ENCODE measurements at regions not wholly inside any gene's neighbourhood (a gene's known extent, or its start where the extent isn't known, plus 50 kb on each side); places are given as distances from the start of the nearest gene placed in this dataset.

- DNase-seq (ENCODE audit: low read depth, low spot score) = no peak
These were observed 141.3 kb upstream of the TMEM106B start for GRCh38 chr7:12069757-12070156.

GRCh38 chr7:12074889-12075288 is 136.2 kb upstream of the TMEM106B start:
- no peak for DNase-seq (ENCODE audit: low read depth, low spot score)

GRCh38 chr7:12080006-12080405 is 131.1 kb upstream of the TMEM106B start:
- no peak for DNase-seq (ENCODE audit: low read depth, low spot score)

- DNase-seq (ENCODE audit: low read depth, low spot score) = no peak
These were observed 125.6 kb upstream of the TMEM106B start for GRCh38 chr7:12085516-12085915.

GRCh38 chr7:12089951-12090756 is 120.9 kb upstream of the TMEM106B start:
- no peak for DNase-seq (ENCODE audit: low read depth, low spot score)

GRCh38 chr7:12090757-12091221 is 120.3 kb upstream of the TMEM106B start:
- no peak for DNase-seq (ENCODE audit: low read depth, low spot score)

GRCh38 chr7:12091231-12091630 is 119.9 kb upstream of the TMEM106B start:
- no peak for DNase-seq (ENCODE audit: low read depth, low spot score)

- no peak for DNase-seq (ENCODE audit: low read depth, low spot score)
These were observed 118.5 kb upstream of the TMEM106B start for GRCh38 chr7:12092499-12093130.

GRCh38 chr7:12093365-12093764 is 117.7 kb upstream of the TMEM106B start:
- no peak for DNase-seq (ENCODE audit: low read depth, low spot score)

GRCh38 chr7:12094365-12094921 is 116.7 kb upstream of the TMEM106B start:
- no peak for DNase-seq (ENCODE audit: low read depth, low spot score)

GRCh38 chr7:12102126-12102525 is 109.0 kb upstream of the TMEM106B start:
- DNase-seq (ENCODE audit: low read depth, low spot score) = no peak

GRCh38 chr7:12102527-12102926 is 108.6 kb upstream of the TMEM106B start:
- DNase-seq (ENCODE audit: low read depth, low spot score) = no peak

GRCh38 chr7:12103948-12104347 is 107.1 kb upstream of the TMEM106B start:
- no peak for DNase-seq (ENCODE audit: low read depth, low spot score)

- DNase-seq (ENCODE audit: low read depth, low spot score) = no peak
These were observed 103.7 kb upstream of the TMEM106B start for GRCh38 chr7:12107381-12107780.

- no peak for DNase-seq (ENCODE audit: low read depth, low spot score)
These were observed 103.2 kb upstream of the TMEM106B start for GRCh38 chr7:12107841-12108254.

GRCh38 chr7:12110425-12110824 is 100.7 kb upstream of the TMEM106B start:
- no peak for DNase-seq (ENCODE audit: low read depth, low spot score)

GRCh38 chr7:12111422-12112405 is 99.4 kb upstream of the TMEM106B start:
- no peak for DNase-seq (ENCODE audit: low read depth, low spot score)

GRCh38 chr7:12117170-12117569 is 93.9 kb upstream of the TMEM106B start:
- no peak for DNase-seq (ENCODE audit: low read depth, low spot score)

- DNase-seq (ENCODE audit: low read depth, low spot score) = no peak
These were observed 91.3 kb upstream of the TMEM106B start for GRCh38 chr7:12119620-12120303.

GRCh38 chr7:12120632-12121031 is 90.5 kb upstream of the TMEM106B start:
- DNase-seq (ENCODE audit: low read depth, low spot score) = no peak

GRCh38 chr7:12123172-12123571 is 87.9 kb upstream of the TMEM106B start:
- DNase-seq (ENCODE audit: low read depth, low spot score) = no peak
